ENCODE measurements at regions not wholly inside any gene's neighbourhood (a gene's known extent, or its start where the extent isn't known, plus 50 kb on each side); places are given as distances from the start of the nearest gene placed in this dataset.

DNA sequence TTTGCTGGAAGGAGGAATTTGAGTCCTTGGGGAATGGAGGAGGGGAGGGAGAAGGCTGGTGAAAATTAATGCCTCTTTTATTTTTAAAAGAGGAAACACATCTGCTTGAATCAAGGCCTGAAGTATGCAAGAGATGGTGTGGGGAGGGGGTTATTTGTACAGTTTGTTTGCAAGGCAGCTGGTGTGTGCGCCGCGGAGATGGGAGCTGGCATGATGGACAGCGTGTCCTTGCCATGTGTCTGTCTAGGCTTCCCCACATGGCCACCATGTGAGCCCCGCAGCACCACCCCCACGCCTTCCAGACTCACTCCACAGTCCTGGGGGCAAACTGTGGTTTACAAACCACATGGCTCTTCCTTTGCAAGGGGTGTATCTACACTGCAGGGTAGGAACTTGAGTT is 154.8 kb upstream of the APCDD1 start:
- H4K20me1 ChIP-seq (replicated peaks; ENCODE audit: insufficient read depth), result no peaks in the 10 kb centered on the region
- no peak overlapping the region for H3K4me3 ChIP-seq
- Mint-ChIP-seq H3K4me3 (no peak overlapping the region), H3K9me3 (peaks cover 3% of the 10 kb centered on the region; the same call in 1 of the 3 replicates), H3K36me3 (ENCODE audit: low read depth) (no peaks in the 10 kb centered on the region; the same call in 2 of the 3 replicates), H3K27me3 (ENCODE audit: insufficient read depth, low read depth, poor library complexity) (peaks cover 7% of the 10 kb centered on the region), H3K27ac (0 out of 2 replicates have a peak overlapping the region, but pooled peaks have one; percentile 46), H3K4me1 (peaks cover 9% of the 10 kb centered on the region)
- H3K79me2 ChIP-seq (replicated peaks; ENCODE audit: insufficient read depth), result no peaks in the 10 kb centered on the region
- H2AFZ ChIP-seq, result no peak overlapping the region
- no peaks in the 10 kb centered on the region for H3K4me1 ChIP-seq (ENCODE audit: insufficient read depth)
- DNase-seq (ENCODE audit: low spot score), result no peak
- no peaks in the 10 kb centered on the region for H3K27me3 ChIP-seq (ENCODE audit: insufficient read depth)
- H3F3A ChIP-seq (replicated peaks; ENCODE audit: low read depth), result no peaks in the 10 kb centered on the region
- H3K27ac ChIP-seq (ENCODE audit: low read depth), result no peak overlapping the region
- H3K36me3 ChIP-seq (ENCODE audit: insufficient read depth), result no peaks in the 10 kb centered on the region
- 0 out of 2 replicates have a peak, but pooled peaks cover 10% of the 10 kb centered on the region for H3K9me2 ChIP-seq (ENCODE audit: insufficient read depth)
- TF ChIP-seq EZH2phosphoT487 (IDR thresholded peaks at IDR 0.05; ENCODE audit: unreplicated experiment) (no peak), CREB1 (CRISPR knock-in tag; IDR thresholded peaks at IDR 0.05; ENCODE audit: low read depth) (no peak)
- no peak overlapping the region for H3K4me2 ChIP-seq
- ATAC-seq, result no peak

GRCh38 chr18:10300739-10301138 is 153.7 kb upstream of the APCDD1 start:
- no peaks in the 10 kb centered on the region for H3K79me2 ChIP-seq (replicated peaks; ENCODE audit: insufficient read depth)
- H4K20me1 ChIP-seq (replicated peaks; ENCODE audit: insufficient read depth), result no peaks in the 10 kb centered on the region
- H3K36me3 Mint-ChIP-seq (ENCODE audit: low read depth), result no peaks in the 10 kb centered on the region; the same call in 2 of the 3 replicates
- DNase-seq (ENCODE audit: low spot score), result no peak
- H3K4me2 ChIP-seq, result no peak overlapping the region
- H3K4me1 ChIP-seq (ENCODE audit: insufficient read depth), result no peaks in the 10 kb centered on the region
- TF ChIP-seq, protein P1, sequence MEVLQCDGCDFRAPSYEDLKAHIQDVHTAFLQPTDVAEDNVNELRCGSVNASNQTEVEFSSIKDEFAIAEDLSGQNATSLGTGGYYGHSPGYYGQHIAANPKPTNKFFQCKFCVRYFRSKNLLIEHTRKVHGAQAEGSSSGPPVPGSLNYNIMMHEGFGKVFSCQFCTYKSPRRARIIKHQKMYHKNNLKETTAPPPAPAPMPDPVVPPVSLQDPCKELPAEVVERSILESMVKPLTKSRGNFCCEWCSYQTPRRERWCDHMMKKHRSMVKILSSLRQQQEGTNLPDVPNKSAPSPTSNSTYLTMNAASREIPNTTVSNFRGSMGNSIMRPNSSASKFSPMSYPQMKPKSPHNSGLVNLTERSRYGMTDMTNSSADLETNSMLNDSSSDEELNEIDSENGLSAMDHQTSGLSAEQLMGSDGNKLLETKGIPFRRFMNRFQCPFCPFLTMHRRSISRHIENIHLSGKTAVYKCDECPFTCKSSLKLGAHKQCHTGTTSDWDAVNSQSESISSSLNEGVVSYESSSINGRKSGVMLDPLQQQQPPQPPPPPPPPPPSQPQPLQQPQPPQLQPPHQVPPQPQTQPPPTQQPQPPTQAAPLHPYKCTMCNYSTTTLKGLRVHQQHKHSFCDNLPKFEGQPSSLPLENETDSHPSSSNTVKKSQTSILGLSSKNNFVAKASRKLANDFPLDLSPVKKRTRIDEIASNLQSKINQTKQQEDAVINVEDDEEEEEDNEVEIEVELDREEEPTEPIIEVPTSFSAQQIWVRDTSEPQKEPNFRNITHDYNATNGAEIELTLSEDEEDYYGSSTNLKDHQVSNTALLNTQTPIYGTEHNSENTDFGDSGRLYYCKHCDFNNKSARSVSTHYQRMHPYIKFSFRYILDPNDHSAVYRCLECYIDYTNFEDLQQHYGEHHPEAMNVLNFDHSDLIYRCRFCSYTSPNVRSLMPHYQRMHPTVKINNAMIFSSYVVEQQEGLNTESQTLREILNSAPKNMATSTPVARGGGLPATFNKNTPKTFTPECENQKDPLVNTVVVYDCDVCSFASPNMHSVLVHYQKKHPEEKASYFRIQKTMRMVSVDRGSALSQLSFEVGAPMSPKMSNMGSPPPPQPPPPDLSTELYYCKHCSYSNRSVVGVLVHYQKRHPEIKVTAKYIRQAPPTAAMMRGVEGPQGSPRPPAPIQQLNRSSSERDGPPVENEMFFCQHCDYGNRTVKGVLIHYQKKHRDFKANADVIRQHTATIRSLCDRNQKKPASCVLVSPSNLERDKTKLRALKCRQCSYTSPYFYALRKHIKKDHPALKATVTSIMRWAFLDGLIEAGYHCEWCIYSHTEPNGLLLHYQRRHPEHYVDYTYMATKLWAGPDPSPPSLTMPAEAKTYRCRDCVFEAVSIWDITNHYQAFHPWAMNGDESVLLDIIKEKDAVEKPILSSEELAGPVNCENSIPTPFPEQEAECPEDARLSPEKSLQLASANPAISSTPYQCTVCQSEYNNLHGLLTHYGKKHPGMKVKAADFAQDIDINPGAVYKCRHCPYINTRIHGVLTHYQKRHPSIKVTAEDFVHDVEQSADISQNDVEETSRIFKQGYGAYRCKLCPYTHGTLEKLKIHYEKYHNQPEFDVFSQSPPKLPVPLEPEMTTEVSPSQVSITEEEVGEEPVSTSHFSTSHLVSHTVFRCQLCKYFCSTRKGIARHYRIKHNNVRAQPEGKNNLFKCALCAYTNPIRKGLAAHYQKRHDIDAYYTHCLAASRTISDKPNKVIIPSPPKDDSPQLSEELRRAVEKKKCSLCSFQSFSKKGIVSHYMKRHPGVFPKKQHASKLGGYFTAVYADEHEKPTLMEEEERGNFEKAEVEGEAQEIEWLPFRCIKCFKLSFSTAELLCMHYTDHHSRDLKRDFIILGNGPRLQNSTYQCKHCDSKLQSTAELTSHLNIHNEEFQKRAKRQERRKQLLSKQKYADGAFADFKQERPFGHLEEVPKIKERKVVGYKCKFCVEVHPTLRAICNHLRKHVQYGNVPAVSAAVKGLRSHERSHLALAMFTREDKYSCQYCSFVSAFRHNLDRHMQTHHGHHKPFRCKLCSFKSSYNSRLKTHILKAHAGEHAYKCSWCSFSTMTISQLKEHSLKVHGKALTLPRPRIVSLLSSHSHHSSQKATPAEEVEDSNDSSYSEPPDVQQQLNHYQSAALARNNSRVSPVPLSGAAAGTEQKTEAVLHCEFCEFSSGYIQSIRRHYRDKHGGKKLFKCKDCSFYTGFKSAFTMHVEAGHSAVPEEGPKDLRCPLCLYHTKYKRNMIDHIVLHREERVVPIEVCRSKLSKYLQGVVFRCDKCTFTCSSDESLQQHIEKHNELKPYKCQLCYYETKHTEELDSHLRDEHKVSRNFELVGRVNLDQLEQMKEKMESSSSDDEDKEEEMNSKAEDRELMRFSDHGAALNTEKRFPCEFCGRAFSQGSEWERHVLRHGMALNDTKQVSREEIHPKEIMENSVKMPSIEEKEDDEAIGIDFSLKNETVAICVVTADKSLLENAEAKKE (CRISPR knock-in tag; IDR thresholded peaks at IDR 0.05), result no peak
- TF ChIP-seq, protein P2, sequence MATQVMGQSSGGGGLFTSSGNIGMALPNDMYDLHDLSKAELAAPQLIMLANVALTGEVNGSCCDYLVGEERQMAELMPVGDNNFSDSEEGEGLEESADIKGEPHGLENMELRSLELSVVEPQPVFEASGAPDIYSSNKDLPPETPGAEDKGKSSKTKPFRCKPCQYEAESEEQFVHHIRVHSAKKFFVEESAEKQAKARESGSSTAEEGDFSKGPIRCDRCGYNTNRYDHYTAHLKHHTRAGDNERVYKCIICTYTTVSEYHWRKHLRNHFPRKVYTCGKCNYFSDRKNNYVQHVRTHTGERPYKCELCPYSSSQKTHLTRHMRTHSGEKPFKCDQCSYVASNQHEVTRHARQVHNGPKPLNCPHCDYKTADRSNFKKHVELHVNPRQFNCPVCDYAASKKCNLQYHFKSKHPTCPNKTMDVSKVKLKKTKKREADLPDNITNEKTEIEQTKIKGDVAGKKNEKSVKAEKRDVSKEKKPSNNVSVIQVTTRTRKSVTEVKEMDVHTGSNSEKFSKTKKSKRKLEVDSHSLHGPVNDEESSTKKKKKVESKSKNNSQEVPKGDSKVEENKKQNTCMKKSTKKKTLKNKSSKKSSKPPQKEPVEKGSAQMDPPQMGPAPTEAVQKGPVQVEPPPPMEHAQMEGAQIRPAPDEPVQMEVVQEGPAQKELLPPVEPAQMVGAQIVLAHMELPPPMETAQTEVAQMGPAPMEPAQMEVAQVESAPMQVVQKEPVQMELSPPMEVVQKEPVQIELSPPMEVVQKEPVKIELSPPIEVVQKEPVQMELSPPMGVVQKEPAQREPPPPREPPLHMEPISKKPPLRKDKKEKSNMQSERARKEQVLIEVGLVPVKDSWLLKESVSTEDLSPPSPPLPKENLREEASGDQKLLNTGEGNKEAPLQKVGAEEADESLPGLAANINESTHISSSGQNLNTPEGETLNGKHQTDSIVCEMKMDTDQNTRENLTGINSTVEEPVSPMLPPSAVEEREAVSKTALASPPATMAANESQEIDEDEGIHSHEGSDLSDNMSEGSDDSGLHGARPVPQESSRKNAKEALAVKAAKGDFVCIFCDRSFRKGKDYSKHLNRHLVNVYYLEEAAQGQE (IDR thresholded peaks at IDR 0.05; ENCODE audit: unreplicated experiment), result no peak
- TF ChIP-seq ZNF114 (CRISPR knock-in tag; IDR thresholded peaks at IDR 0.05), result no peak
- no peak for TF ChIP-seq JUNB (IDR thresholded peaks at IDR 0.05; ENCODE audit: unreplicated experiment)
- no peak for TF ChIP-seq STAT1 (IDR thresholded peaks at IDR 0.05; ENCODE audit: unreplicated experiment)
- TF ChIP-seq EZH2phosphoT487 (IDR thresholded peaks at IDR 0.05; ENCODE audit: unreplicated experiment), result no peak
- no peak for ATAC-seq
- H3K27me3 ChIP-seq (ENCODE audit: insufficient read depth), result no peaks in the 10 kb centered on the region
- H3K27me3 Mint-ChIP-seq (ENCODE audit: insufficient read depth, low read depth, poor library complexity), result peaks cover 7% of the 10 kb centered on the region
- 0 out of 2 replicates have a peak, but pooled peaks cover 10% of the 10 kb centered on the region for H3K9me2 ChIP-seq (ENCODE audit: insufficient read depth)
- peaks cover 3% of the 10 kb centered on the region; the same call in 1 of the 3 replicates for H3K9me3 Mint-ChIP-seq
- H3K4me1 Mint-ChIP-seq, result peaks cover 9% of the 10 kb centered on the region
- no peak overlapping the region for H3K4me3 ChIP-seq
- no peaks in the 10 kb centered on the region for H3F3A ChIP-seq (replicated peaks; ENCODE audit: low read depth)
- no peak overlapping the region for H3K4me3 Mint-ChIP-seq
- H3K27ac Mint-ChIP-seq, result no peak overlapping the region
- no peak overlapping the region for H3K27ac ChIP-seq (ENCODE audit: low read depth)
- 0 out of 2 replicates have a peak overlapping the region, but pooled peaks have one; percentile 52 for H2AFZ ChIP-seq
- H3K36me3 ChIP-seq (ENCODE audit: insufficient read depth), result no peaks in the 10 kb centered on the region
